WTC11 (cell line): ENCODE measurements at regions not wholly inside any gene's neighbourhood (a gene's known extent, or its start where the extent isn't known, plus 50 kb on each side); places are given as distances from the start of the nearest gene placed in this dataset.

ENCODE experiments used
- ATAC-seq: fragments of 200-7000 bp; cut with Tn5 transposase; 2 replicates; pipeline ENCODE4 v1.10.0; 2021; ENCODE audit warnings: mild to moderate bottlenecking, moderate library complexity
- CTCF ChIA-PET: fragments of 300-600 bp; sonication (Branson Sonifier 250); formaldehyde crosslinking; loops from one replicate; lab custom pipeline; 2021; ENCODE audit warnings: antibody characterized with exemption; lab: Charles Lee
- POLR2A ChIA-PET: fragments of 350-600 bp; sonication (Branson Sonifier 250); formaldehyde crosslinking; loops from one replicate; lab custom pipeline; 2021; ENCODE audit warnings: antibody characterized with exemption; lab: Charles Lee
- DNase-seq: peaks from one replicate; pipeline ENCODE4 v3.0.0; 2021; ENCODE audit warnings: low spot score
- H3K27ac Mint-ChIP-seq: 2 replicates; pipeline ENCODE4 v1.8.0; 2021; ENCODE audit warnings: mixed read lengths
- H3K27me3 Mint-ChIP-seq: 2 replicates; pipeline ENCODE4 v1.8.0; 2021; ENCODE audit warnings: low read depth, mild to moderate bottlenecking, moderate library complexity, mixed read lengths
- H3K36me3 Mint-ChIP-seq: 2 replicates; pipeline ENCODE4 v1.8.0; 2021; ENCODE audit warnings: mixed read lengths
- H3K4me1 Mint-ChIP-seq: 2 replicates; pipeline ENCODE4 v1.8.0; 2022; ENCODE audit warnings: mixed read lengths
- H3K4me3 Mint-ChIP-seq: 2 replicates; pipeline ENCODE4 v1.8.0; 2021; ENCODE audit warnings: mild to moderate bottlenecking, moderate library complexity, mixed read lengths
- H3K9me3 Mint-ChIP-seq: 2 replicates; pipeline ENCODE4 v1.8.0; 2021; ENCODE audit warnings: mixed read lengths
- GABPB1 ChIP-seq: sonication (generic); formaldehyde crosslinking; IDR thresholded peaks from 2 replicates; pipeline ENCODE4 v1.8.1; 2023; ENCODE audit warnings: mild to moderate bottlenecking, missing genetic modification reagents
- KAT7 ChIP-seq: sonication (generic); formaldehyde crosslinking; IDR thresholded peaks from 2 replicates; pipeline ENCODE4 v1.8.1; 2023; ENCODE audit warnings: missing genetic modification reagents, mild to moderate bottlenecking, borderline replicate concordance
- MXD4 ChIP-seq: fragments of 250-450 bp; sonication (Bioruptor Pico); IDR thresholded peaks from 2 replicates; pipeline ENCODE4 v1.8.0; 2021; ENCODE audit warnings: mild to moderate bottlenecking, moderate library complexity, borderline replicate concordance
- SMAD4 ChIP-seq: sonication (generic); formaldehyde crosslinking; IDR thresholded peaks from 2 replicates; pipeline ENCODE4 v1.8.0; 2022; ENCODE audit warnings: mild to moderate bottlenecking, missing genetic modification reagents
- TP53 ChIP-seq: sonication (generic); formaldehyde crosslinking; IDR thresholded peaks from 2 replicates; pipeline ENCODE4 v1.8.1; 2023; ENCODE audit warnings: mild to moderate bottlenecking, missing genetic modification reagents
- ZNF232 ChIP-seq: sonication (generic); formaldehyde crosslinking; IDR thresholded peaks from 2 replicates; pipeline ENCODE4 v1.8.0; 2022; ENCODE audit warnings: mild to moderate bottlenecking, missing genetic modification reagents
- ZNF671 ChIP-seq: fragments of 250-450 bp; sonication (Bioruptor Pico); IDR thresholded peaks from 2 replicates; pipeline ENCODE4 v1.8.0; 2021; ENCODE audit warnings: mild to moderate bottlenecking
- TF ChIP-seq, protein P1 (sequence below): sonication (generic); formaldehyde crosslinking; IDR thresholded peaks from 2 replicates; pipeline ENCODE4 v1.8.0; 2022; ENCODE audit warnings: mild to moderate bottlenecking, missing genetic modification reagents
- TF ChIP-seq, protein P2 (sequence below): sonication (generic); formaldehyde crosslinking; IDR thresholded peaks from 2 replicates; pipeline ENCODE4 v1.8.1; 2022; ENCODE audit warnings: missing genetic modification reagents, borderline replicate concordance
- TF ChIP-seq, protein P3 (sequence below): sonication (generic); formaldehyde crosslinking; IDR thresholded peaks from 2 replicates; pipeline ENCODE4 v1.8.0; 2022; ENCODE audit warnings: missing genetic modification reagents
- TF ChIP-seq, protein P4 (sequence below): sonication (generic); formaldehyde crosslinking; IDR thresholded peaks from 2 replicates; pipeline ENCODE4 v1.8.0; 2022; ENCODE audit warnings: mild to moderate bottlenecking, missing genetic modification reagents
- TF ChIP-seq, protein P5 (sequence below): fragments of 250-450 bp; sonication (Bioruptor Pico); IDR thresholded peaks from 2 replicates; pipeline ENCODE4 v1.9.0; 2021; ENCODE audit warnings: mild to moderate bottlenecking
- TF ChIP-seq, protein P6 (sequence below): sonication (generic); formaldehyde crosslinking; IDR thresholded peaks from 2 replicates; pipeline ENCODE4 v1.8.1; 2022; ENCODE audit warnings: low read depth, missing genetic modification reagents, borderline replicate concordance
- TF ChIP-seq, protein P7 (sequence below): sonication (generic); formaldehyde crosslinking; IDR thresholded peaks from 2 replicates; pipeline ENCODE4 v1.8.0; 2023; ENCODE audit warnings: missing genetic modification reagents, mild to moderate bottlenecking, borderline replicate concordance
- TF ChIP-seq, protein P8 (sequence below): fragments of 250-450 bp; sonication (Bioruptor Pico); conservative IDR thresholded peaks from 2 replicates; pipeline ENCODE4 v1.9.0; 2021; ENCODE audit warnings: mild to moderate bottlenecking

DNA sequence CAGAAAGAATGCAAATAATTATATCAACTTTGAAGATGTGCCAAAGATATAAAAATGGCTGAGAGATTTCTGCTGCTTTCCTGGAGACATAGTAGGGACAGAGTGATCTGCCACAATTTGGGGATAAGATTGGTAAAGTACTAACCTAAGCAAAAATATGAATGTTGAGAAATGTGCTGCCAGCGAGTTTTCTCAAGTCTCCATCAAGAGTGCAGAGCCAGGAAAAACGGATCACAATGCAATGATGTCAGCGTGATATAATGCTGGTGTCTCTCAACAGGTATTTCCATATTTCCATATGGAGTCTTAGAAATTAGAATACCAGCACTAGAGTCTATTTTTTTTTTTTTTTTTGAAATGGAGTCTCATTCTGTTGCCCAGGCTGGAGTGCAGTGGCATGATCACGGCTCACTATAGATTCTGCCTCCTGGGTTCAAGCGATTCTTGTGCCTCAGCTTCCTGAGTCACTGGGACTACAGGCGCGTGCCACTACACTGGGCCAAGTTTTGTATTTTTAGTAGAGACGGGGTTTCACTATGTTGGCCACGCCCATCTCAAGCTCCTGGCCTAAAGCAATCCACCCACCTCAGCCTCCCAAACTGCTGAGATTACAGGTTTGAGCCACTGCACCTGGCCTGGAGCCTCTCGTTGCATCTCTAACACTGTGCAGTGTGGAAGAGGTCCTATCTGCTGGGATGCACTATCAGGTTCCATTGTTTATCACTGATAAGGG, 893.5 kb downstream of the TRIML1 start:
- peak; percentile 39; the same call in 1 of the 2 replicates for ATAC-seq
- Mint-ChIP-seq H3K27ac (no peak overlapping the region), H3K4me1 (peaks cover 6% of the 10 kb centered on the region), H3K36me3 (no peaks in the 10 kb centered on the region), H3K9me3 (no peaks in the 10 kb centered on the region), H3K4me3 (no peak overlapping the region), H3K27me3 (no peaks in the 10 kb centered on the region)
- DNase-seq, result no peak
- ChIA-PET POLR2A (no interaction called here), CTCF (no interaction called here)
- TF ChIP-seq, protein P1, sequence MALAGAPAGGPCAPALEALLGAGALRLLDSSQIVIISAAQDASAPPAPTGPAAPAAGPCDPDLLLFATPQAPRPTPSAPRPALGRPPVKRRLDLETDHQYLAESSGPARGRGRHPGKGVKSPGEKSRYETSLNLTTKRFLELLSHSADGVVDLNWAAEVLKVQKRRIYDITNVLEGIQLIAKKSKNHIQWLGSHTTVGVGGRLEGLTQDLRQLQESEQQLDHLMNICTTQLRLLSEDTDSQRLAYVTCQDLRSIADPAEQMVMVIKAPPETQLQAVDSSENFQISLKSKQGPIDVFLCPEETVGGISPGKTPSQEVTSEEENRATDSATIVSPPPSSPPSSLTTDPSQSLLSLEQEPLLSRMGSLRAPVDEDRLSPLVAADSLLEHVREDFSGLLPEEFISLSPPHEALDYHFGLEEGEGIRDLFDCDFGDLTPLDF (CRISPR knock-in tag), result no peak
- no peak for TF ChIP-seq ZNF671
- TF ChIP-seq, protein P2, sequence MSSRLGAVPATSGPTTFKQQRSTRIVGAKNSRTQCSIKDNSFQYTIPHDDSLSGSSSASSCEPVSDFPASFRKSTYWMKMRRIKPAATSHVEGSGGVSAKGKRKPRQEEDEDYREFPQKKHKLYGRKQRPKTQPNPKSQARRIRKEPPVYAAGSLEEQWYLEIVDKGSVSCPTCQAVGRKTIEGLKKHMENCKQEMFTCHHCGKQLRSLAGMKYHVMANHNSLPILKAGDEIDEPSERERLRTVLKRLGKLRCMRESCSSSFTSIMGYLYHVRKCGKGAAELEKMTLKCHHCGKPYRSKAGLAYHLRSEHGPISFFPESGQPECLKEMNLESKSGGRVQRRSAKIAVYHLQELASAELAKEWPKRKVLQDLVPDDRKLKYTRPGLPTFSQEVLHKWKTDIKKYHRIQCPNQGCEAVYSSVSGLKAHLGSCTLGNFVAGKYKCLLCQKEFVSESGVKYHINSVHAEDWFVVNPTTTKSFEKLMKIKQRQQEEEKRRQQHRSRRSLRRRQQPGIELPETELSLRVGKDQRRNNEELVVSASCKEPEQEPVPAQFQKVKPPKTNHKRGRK (CRISPR knock-in tag), result no peak
- TF ChIP-seq ZNF232 (CRISPR knock-in tag), result no peak
- TF ChIP-seq KAT7, result no peak
- TF ChIP-seq GABPB1, result no peak
- TF ChIP-seq, protein P3, sequence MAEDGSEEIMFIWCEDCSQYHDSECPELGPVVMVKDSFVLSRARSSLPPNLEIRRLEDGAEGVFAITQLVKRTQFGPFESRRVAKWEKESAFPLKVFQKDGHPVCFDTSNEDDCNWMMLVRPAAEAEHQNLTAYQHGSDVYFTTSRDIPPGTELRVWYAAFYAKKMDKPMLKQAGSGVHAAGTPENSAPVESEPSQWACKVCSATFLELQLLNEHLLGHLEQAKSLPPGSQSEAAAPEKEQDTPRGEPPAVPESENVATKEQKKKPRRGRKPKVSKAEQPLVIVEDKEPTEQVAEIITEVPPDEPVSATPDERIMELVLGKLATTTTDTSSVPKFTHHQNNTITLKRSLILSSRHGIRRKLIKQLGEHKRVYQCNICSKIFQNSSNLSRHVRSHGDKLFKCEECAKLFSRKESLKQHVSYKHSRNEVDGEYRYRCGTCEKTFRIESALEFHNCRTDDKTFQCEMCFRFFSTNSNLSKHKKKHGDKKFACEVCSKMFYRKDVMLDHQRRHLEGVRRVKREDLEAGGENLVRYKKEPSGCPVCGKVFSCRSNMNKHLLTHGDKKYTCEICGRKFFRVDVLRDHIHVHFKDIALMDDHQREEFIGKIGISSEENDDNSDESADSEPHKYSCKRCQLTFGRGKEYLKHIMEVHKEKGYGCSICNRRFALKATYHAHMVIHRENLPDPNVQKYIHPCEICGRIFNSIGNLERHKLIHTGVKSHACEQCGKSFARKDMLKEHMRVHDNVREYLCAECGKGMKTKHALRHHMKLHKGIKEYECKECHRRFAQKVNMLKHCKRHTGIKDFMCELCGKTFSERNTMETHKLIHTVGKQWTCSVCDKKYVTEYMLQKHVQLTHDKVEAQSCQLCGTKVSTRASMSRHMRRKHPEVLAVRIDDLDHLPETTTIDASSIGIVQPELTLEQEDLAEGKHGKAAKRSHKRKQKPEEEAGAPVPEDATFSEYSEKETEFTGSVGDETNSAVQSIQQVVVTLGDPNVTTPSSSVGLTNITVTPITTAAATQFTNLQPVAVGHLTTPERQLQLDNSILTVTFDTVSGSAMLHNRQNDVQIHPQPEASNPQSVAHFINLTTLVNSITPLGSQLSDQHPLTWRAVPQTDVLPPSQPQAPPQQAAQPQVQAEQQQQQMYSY (CRISPR knock-in tag), result no peak
- TF ChIP-seq, protein P4, sequence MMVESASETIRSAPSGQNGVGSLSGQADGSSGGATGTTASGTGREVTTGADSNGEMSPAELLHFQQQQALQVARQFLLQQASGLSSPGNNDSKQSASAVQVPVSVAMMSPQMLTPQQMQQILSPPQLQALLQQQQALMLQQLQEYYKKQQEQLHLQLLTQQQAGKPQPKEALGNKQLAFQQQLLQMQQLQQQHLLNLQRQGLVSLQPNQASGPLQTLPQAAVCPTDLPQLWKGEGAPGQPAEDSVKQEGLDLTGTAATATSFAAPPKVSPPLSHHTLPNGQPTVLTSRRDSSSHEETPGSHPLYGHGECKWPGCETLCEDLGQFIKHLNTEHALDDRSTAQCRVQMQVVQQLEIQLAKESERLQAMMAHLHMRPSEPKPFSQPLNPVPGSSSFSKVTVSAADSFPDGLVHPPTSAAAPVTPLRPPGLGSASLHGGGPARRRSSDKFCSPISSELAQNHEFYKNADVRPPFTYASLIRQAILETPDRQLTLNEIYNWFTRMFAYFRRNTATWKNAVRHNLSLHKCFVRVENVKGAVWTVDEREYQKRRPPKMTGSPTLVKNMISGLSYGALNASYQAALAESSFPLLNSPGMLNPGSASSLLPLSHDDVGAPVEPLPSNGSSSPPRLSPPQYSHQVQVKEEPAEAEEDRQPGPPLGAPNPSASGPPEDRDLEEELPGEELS, result no peak
- TF ChIP-seq, protein P5, sequence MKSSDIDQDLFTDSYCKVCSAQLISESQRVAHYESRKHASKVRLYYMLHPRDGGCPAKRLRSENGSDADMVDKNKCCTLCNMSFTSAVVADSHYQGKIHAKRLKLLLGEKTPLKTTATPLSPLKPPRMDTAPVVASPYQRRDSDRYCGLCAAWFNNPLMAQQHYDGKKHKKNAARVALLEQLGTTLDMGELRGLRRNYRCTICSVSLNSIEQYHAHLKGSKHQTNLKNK (CRISPR knock-in tag), result no peak
- TF ChIP-seq SMAD4 (CRISPR knock-in tag), result no peak
- TF ChIP-seq, protein P6, sequence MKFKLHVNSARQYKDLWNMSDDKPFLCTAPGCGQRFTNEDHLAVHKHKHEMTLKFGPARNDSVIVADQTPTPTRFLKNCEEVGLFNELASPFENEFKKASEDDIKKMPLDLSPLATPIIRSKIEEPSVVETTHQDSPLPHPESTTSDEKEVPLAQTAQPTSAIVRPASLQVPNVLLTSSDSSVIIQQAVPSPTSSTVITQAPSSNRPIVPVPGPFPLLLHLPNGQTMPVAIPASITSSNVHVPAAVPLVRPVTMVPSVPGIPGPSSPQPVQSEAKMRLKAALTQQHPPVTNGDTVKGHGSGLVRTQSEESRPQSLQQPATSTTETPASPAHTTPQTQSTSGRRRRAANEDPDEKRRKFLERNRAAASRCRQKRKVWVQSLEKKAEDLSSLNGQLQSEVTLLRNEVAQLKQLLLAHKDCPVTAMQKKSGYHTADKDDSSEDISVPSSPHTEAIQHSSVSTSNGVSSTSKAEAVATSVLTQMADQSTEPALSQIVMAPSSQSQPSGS, result no peak
- TF ChIP-seq, protein P7, sequence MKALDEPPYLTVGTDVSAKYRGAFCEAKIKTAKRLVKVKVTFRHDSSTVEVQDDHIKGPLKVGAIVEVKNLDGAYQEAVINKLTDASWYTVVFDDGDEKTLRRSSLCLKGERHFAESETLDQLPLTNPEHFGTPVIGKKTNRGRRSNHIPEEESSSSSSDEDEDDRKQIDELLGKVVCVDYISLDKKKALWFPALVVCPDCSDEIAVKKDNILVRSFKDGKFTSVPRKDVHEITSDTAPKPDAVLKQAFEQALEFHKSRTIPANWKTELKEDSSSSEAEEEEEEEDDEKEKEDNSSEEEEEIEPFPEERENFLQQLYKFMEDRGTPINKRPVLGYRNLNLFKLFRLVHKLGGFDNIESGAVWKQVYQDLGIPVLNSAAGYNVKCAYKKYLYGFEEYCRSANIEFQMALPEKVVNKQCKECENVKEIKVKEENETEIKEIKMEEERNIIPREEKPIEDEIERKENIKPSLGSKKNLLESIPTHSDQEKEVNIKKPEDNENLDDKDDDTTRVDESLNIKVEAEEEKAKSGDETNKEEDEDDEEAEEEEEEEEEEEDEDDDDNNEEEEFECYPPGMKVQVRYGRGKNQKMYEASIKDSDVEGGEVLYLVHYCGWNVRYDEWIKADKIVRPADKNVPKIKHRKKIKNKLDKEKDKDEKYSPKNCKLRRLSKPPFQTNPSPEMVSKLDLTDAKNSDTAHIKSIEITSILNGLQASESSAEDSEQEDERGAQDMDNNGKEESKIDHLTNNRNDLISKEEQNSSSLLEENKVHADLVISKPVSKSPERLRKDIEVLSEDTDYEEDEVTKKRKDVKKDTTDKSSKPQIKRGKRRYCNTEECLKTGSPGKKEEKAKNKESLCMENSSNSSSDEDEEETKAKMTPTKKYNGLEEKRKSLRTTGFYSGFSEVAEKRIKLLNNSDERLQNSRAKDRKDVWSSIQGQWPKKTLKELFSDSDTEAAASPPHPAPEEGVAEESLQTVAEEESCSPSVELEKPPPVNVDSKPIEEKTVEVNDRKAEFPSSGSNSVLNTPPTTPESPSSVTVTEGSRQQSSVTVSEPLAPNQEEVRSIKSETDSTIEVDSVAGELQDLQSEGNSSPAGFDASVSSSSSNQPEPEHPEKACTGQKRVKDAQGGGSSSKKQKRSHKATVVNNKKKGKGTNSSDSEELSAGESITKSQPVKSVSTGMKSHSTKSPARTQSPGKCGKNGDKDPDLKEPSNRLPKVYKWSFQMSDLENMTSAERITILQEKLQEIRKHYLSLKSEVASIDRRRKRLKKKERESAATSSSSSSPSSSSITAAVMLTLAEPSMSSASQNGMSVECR (CRISPR knock-in tag), result no peak
- TF ChIP-seq TP53 (CRISPR knock-in tag), result no peak
- TF ChIP-seq, protein P8, sequence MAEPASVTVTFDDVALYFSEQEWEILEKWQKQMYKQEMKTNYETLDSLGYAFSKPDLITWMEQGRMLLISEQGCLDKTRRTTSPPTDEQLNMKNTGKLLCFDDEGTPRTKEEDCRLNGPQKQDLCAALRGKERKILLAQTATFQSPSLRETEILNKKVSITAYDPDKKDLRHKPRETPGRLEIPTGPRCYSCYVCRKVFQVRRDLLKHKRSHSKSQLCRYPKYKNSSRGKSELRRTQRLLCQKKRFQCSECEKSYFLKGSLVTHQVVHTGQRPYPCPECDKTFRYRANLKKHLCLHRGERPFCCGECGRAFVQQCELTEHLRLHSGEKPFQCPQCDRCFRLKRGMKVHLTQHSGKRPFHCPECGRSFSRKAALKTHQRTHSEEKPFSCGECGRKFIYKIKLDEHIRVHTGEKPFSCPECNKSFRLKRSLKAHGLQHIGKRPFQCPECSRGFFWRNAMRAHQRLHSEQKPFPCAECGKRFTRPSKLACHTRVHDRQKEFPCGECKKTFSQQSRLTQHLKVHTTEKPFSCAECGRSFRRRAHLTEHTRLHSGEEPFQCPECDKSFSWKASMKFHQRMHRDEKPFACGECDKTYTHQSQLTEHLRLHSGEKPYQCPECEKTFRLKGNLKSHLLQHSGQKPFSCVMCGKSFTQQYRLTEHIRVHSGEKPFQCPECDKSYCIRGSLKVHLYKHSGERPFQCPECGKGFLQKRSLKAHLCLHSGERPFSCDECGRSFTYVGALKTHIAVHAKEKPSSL (CRISPR knock-in tag), result no peak
- no peak for TF ChIP-seq MXD4 (CRISPR knock-in tag)
